NCI-H1694 treated with DMSO at 0.1 percent for 48 hours (cell line): ENCODE measurements at regions not wholly inside any gene's neighbourhood (a gene's known extent, or its start where the extent isn't known, plus 50 kb on each side); places are given as distances from the start of the nearest gene placed in this dataset.

Experiments
- DNase-seq: peaks from one replicate; lab custom pipeline; 2025; lab: John Stamatoyannopoulos, UW

- no peak for DNase-seq
Measured at GRCh38 chr3:124602980-124603627, 127.1 kb upstream of the UMPS start.

- DNase-seq, result no peak
Measured at GRCh38 chr3:124605781-124606579, 124.3 kb upstream of the UMPS start.

GRCh38 chr3:124607163-124607562 is 123.1 kb upstream of the UMPS start:
- no peak for DNase-seq

- DNase-seq, result no peak
Measured at GRCh38 chr3:124609402-124609801, 120.8 kb upstream of the UMPS start.

- no peak for DNase-seq
Measured at GRCh38 chr3:124610130-124610529, 120.1 kb upstream of the UMPS start.

GRCh38 chr3:124611520-124611919 is 118.7 kb upstream of the UMPS start:
- no peak for DNase-seq

GRCh38 chr3:124615896-124616543 is 114.2 kb upstream of the UMPS start:
- DNase-seq, result no peak

GRCh38 chr3:124617177-124617576 is 113.1 kb upstream of the UMPS start:
- DNase-seq, result no peak

- no peak for DNase-seq
Measured at GRCh38 chr3:124619887-124620599, 110.2 kb upstream of the UMPS start.

GRCh38 chr3:124620600-124621063 is 109.6 kb upstream of the UMPS start:
- no peak for DNase-seq

- no peak for DNase-seq
Measured at GRCh38 chr3:124621498-124621897, 108.8 kb upstream of the UMPS start.

GRCh38 chr3:124625074-124625473 is 105.2 kb upstream of the UMPS start:
- DNase-seq, result no peak

- DNase-seq, result no peak
Measured at GRCh38 chr3:124627501-124627908, 102.7 kb upstream of the UMPS start.

GRCh38 chr3:124628863-124629262 is 101.4 kb upstream of the UMPS start:
- DNase-seq, result no peak

GRCh38 chr3:124629497-124629896 is 100.8 kb upstream of the UMPS start:
- no peak for DNase-seq

GRCh38 chr3:124630960-124631359 is 99.3 kb upstream of the UMPS start:
- no peak for DNase-seq

GRCh38 chr3:124631727-124632126 is 98.5 kb upstream of the UMPS start:
- no peak for DNase-seq

GRCh38 chr3:124632566-124633140 is 97.6 kb upstream of the UMPS start:
- DNase-seq, result no peak

GRCh38 chr3:124633524-124633923 is 96.7 kb upstream of the UMPS start:
- DNase-seq, result no peak

- no peak for DNase-seq
Measured at GRCh38 chr3:124634210-124635168, 95.8 kb upstream of the UMPS start.

- no peak for DNase-seq
Measured at GRCh38 chr3:124635169-124635539, 95.1 kb upstream of the UMPS start.
